GM12872 (cell line): ENCODE measurements at regions not wholly inside any gene's neighbourhood (a gene's known extent, or its start where the extent isn't known, plus 50 kb on each side); places are given as distances from the start of the nearest gene placed in this dataset.

ENCODE experiments used
- CTCF ChIP-seq: IDR thresholded peaks from 3 replicates; pipeline ENCODE4 v1.5.1; 2011; ENCODE audit warnings: low read depth, mild to moderate bottlenecking, low read length, moderate library complexity; ENCODE audit not compliant: insufficient read depth

GRCh38 chr10:124197371-124198124 lies 104.2 kb upstream of the CHST15 start:
- no peak for TF ChIP-seq CTCF

GRCh38 chr10:124196659-124197058 lies 103.3 kb upstream of the CHST15 start:
- TF ChIP-seq CTCF, result no peak

- no peak for TF ChIP-seq CTCF
Measured at GRCh38 chr10:124194199-124194824, 100.9 kb upstream of the CHST15 start.

- no peak for TF ChIP-seq CTCF
Measured at GRCh38 chr10:124193309-124193696, 99.9 kb upstream of the CHST15 start.

- TF ChIP-seq CTCF, result peak; percentile 44; the same call in 2 of the 3 replicates
Measured at GRCh38 chr10:124192664-124193308, 99.4 kb upstream of the CHST15 start.

GRCh38 chr10:124186956-124187355 lies 93.6 kb upstream of the CHST15 start:
- no peak for TF ChIP-seq CTCF

GRCh38 chr10:124185084-124185483 lies 91.7 kb upstream of the CHST15 start:
- no peak for TF ChIP-seq CTCF
